ENCODE measurements at regions not wholly inside any gene's neighbourhood (a gene's known extent, or its start where the extent isn't known, plus 50 kb on each side); places are given as distances from the start of the nearest gene placed in this dataset.
"Not testable (repeated sequence)": the region's sequence is repeated elsewhere in the genome, so short reads cannot be mapped to it uniquely, and the experiment has no call there.

- no peak for DNase-seq (ENCODE audit: low spot score in 2 of 2)
- Histone ChIP-seq H3K36me3 (no peaks in the 10 kb centered on the region), H3K27me3 (no peaks in the 10 kb centered on the region), H3K4me1 (no peaks in the 10 kb centered on the region), H3K4me3 (no peak overlapping the region), H3K9me3 (no peaks in the 10 kb centered on the region), H3K27ac (no peak overlapping the region)
- TF ChIP-seq POLR2AphosphoS5 (IDR thresholded peaks at IDR 0.05) (no peak), POLR2A (IDR thresholded peaks at IDR 0.05) (no peak), CTCF (IDR thresholded peaks at IDR 0.05) (no peak)
- intact Hi-C loops (cut with DNase I; ENCODE audit: low total_unique reads): no loop called here
These were observed 87.6 kb upstream of the SMARCA2 start for GRCh38 chr9:1927546-1927945.

GRCh38 chr9:1929134-1929533, 86.0 kb upstream of the SMARCA2 start:
- Histone ChIP-seq H3K9me3 (no peaks in the 10 kb centered on the region), H3K36me3 (no peaks in the 10 kb centered on the region), H3K4me1 (no peaks in the 10 kb centered on the region), H3K27ac (no peak overlapping the region), H3K27me3 (no peaks in the 10 kb centered on the region), H3K4me3 (no peak overlapping the region)
- TF ChIP-seq POLR2AphosphoS5 (IDR thresholded peaks at IDR 0.05) (no peak), POLR2A (IDR thresholded peaks at IDR 0.05) (no peak), CTCF (IDR thresholded peaks at IDR 0.05) (no peak)
- intact Hi-C loops (cut with DNase I; ENCODE audit: low total_unique reads): no loop called here
- DNase-seq (ENCODE audit: low spot score in 2 of 2): no peak

GRCh38 chr9:1929722-1930244, 85.4 kb upstream of the SMARCA2 start:
- no peak overlapping the region for H3K4me3 ChIP-seq
- no peaks in the 10 kb centered on the region for H3K36me3 ChIP-seq
- no peak for TF ChIP-seq CTCF (IDR thresholded peaks at IDR 0.05)
- no peak for TF ChIP-seq POLR2A (IDR thresholded peaks at IDR 0.05)
- TF ChIP-seq POLR2AphosphoS5 (IDR thresholded peaks at IDR 0.05): no peak
- H3K27me3 ChIP-seq: no peaks in the 10 kb centered on the region
- no peaks in the 10 kb centered on the region for H3K9me3 ChIP-seq
- no peak overlapping the region for H3K27ac ChIP-seq
- intact Hi-C loops (cut with DNase I; ENCODE audit: low total_unique reads): no loop called here
- no peaks in the 10 kb centered on the region for H3K4me1 ChIP-seq
- DNase-seq (ENCODE audit: low spot score in 2 of 2): no peak

- H3K36me3 ChIP-seq; intact Hi-C loops (cut with DNase I; ENCODE audit: low total_unique reads); DNase-seq (ENCODE audit: low spot score in 2 of 2); H3K27ac ChIP-seq; H3K9me3 ChIP-seq; H3K27me3 ChIP-seq; H3K4me3 ChIP-seq; H3K4me1 ChIP-seq: not testable (repeated sequence)
These were observed 84.9 kb upstream of the SMARCA2 start for GRCh38 chr9:1930245-1930736.

- no peaks in the 10 kb centered on the region for H3K27me3 ChIP-seq
- DNase-seq (ENCODE audit: low spot score in 2 of 2): no peak
- no peaks in the 10 kb centered on the region for H3K4me1 ChIP-seq
- H3K9me3 ChIP-seq: no peaks in the 10 kb centered on the region
- TF ChIP-seq POLR2A (IDR thresholded peaks at IDR 0.05): no peak
- no peak for TF ChIP-seq CTCF (IDR thresholded peaks at IDR 0.05)
- no peak for TF ChIP-seq POLR2AphosphoS5 (IDR thresholded peaks at IDR 0.05)
- H3K27ac ChIP-seq: no peak overlapping the region
- intact Hi-C loops (cut with DNase I; ENCODE audit: low total_unique reads): no loop called here
- H3K4me3 ChIP-seq: no peak overlapping the region
- no peaks in the 10 kb centered on the region for H3K36me3 ChIP-seq
These were observed 77.0 kb upstream of the SMARCA2 start for GRCh38 chr9:1938135-1938534.

- H3K4me3 ChIP-seq: no peak overlapping the region
- TF ChIP-seq POLR2A (IDR thresholded peaks at IDR 0.05) (no peak), CTCF (IDR thresholded peaks at IDR 0.05) (no peak), POLR2AphosphoS5 (IDR thresholded peaks at IDR 0.05) (no peak)
- no peaks in the 10 kb centered on the region for H3K9me3 ChIP-seq
- no peak for DNase-seq (ENCODE audit: low spot score in 2 of 2)
- H3K27me3 ChIP-seq: no peaks in the 10 kb centered on the region
- no peaks in the 10 kb centered on the region for H3K4me1 ChIP-seq
- intact Hi-C loops (cut with DNase I; ENCODE audit: low total_unique reads): no loop called here
- H3K36me3 ChIP-seq: no peaks in the 10 kb centered on the region
- H3K27ac ChIP-seq: no peak overlapping the region
These were observed 76.4 kb upstream of the SMARCA2 start for GRCh38 chr9:1938675-1939170.
